MM.1S (cell line): ENCODE measurements at regions not wholly inside any gene's neighbourhood (a gene's known extent, or its start where the extent isn't known, plus 50 kb on each side); places are given as distances from the start of the nearest gene placed in this dataset.

Source experiments
- CTCF ChIP-seq: fragments of 300-600 bp; sonication (generic); IDR thresholded peaks from 2 replicates; pipeline ENCODE4 v1.5.1; 2016; ENCODE audit warnings: antibody characterized with exemption, low read length, mixed read lengths
- EZH2 ChIP-seq: fragments of 300-600 bp; sonication (generic); optimal IDR thresholded peaks from 2 replicates; pipeline ENCODE3; 2017; ENCODE audit warnings: low read depth, mild to moderate bottlenecking, antibody characterized with exemption, low read length, mixed read lengths

- TF ChIP-seq CTCF, result no peak
- TF ChIP-seq EZH2, result no peak
These were observed 146.7 kb upstream of the ACVR2A start for GRCh38 chr2:147698166-147698565.
